ENCODE measurements at regions not wholly inside any gene's neighbourhood (a gene's known extent, or its start where the extent isn't known, plus 50 kb on each side); places are given as distances from the start of the nearest gene placed in this dataset.

GRCh38 chr5:59955241-59955640, 61.7 kb upstream of the PDE4D start:
- Histone ChIP-seq H3K79me2 (ENCODE audit: insufficient read depth, low read length) (no peaks in the 10 kb centered on the region), H3K4me2 (ENCODE audit: low read length) (no peak overlapping the region), H3K36me3 (ENCODE audit: insufficient read depth, low read length) (no peaks in the 10 kb centered on the region), H2AFZ (ENCODE audit: low read depth, low read length) (no peak overlapping the region), H3K9me3 (ENCODE audit: insufficient read depth, low read depth, low read length) (no peaks in the 10 kb centered on the region), H3K27me3 (ENCODE audit: insufficient read depth, low read length) (no peaks in the 10 kb centered on the region), H4K20me1 (ENCODE audit: insufficient read depth, low read length) (no peaks in the 10 kb centered on the region), H3K27ac (ENCODE audit: low read depth, low read length) (no peak overlapping the region), H3K4me3 (ENCODE audit: insufficient read depth, low read depth, low read length) (no peak overlapping the region), H3K9ac (ENCODE audit: low read length) (no peak overlapping the region), H3K4me1 (ENCODE audit: insufficient read depth, low read length) (no peaks in the 10 kb centered on the region)
- Mint-ChIP-seq H3K36me3 (ENCODE audit: low read depth, unreplicated experiment) (no peaks in the 10 kb centered on the region), H3K9me3 (ENCODE audit: unreplicated experiment) (no peaks in the 10 kb centered on the region), H3K27me3 (ENCODE audit: low read depth, unreplicated experiment) (no peaks in the 10 kb centered on the region), H3K27ac (ENCODE audit: unreplicated experiment) (no peak overlapping the region), H3K4me3 (ENCODE audit: unreplicated experiment) (no peak overlapping the region), H3K4me1 (ENCODE audit: low read depth, unreplicated experiment) (no peaks in the 10 kb centered on the region)
- TF ChIP-seq EZH2 (IDR thresholded peaks at IDR 0.05; ENCODE audit: insufficient read depth, low read length) (no peak), CTCF (IDR thresholded peaks at IDR 0.05; ENCODE audit: insufficient read depth, low read depth, low read length) (no peak)
- DNase-seq (ENCODE audit: low read depth) (no peak), FAIRE-seq (no peak)

- no peak overlapping the region for H3K27ac ChIP-seq (ENCODE audit: low read depth, low read length)
- TF ChIP-seq CTCF (IDR thresholded peaks at IDR 0.05; ENCODE audit: insufficient read depth, low read depth, low read length) (no peak), EZH2 (IDR thresholded peaks at IDR 0.05; ENCODE audit: insufficient read depth, low read length) (no peak)
- Mint-ChIP-seq H3K4me3 (ENCODE audit: unreplicated experiment) (no peak overlapping the region), H3K36me3 (ENCODE audit: low read depth, unreplicated experiment) (no peaks in the 10 kb centered on the region), H3K4me1 (ENCODE audit: low read depth, unreplicated experiment) (peaks cover 2% of the 10 kb centered on the region), H3K27ac (ENCODE audit: unreplicated experiment) (no peak overlapping the region), H3K9me3 (ENCODE audit: unreplicated experiment) (no peaks in the 10 kb centered on the region), H3K27me3 (ENCODE audit: low read depth, unreplicated experiment) (no peaks in the 10 kb centered on the region)
- no peak overlapping the region for H3K4me2 ChIP-seq (ENCODE audit: low read length)
- H3K79me2 ChIP-seq (ENCODE audit: insufficient read depth, low read length), result no peaks in the 10 kb centered on the region
- no peaks in the 10 kb centered on the region for H3K9me3 ChIP-seq (ENCODE audit: insufficient read depth, low read depth, low read length)
- no peaks in the 10 kb centered on the region for H3K27me3 ChIP-seq (ENCODE audit: insufficient read depth, low read length)
- H3K4me1 ChIP-seq (ENCODE audit: insufficient read depth, low read length), result no peaks in the 10 kb centered on the region
- DNase-seq (ENCODE audit: low read depth) (no peak), FAIRE-seq (no peak)
- H3K4me3 ChIP-seq (ENCODE audit: insufficient read depth, low read depth, low read length), result no peak overlapping the region
- no peaks in the 10 kb centered on the region for H3K36me3 ChIP-seq (ENCODE audit: insufficient read depth, low read length)
- H4K20me1 ChIP-seq (ENCODE audit: insufficient read depth, low read length), result no peaks in the 10 kb centered on the region
- H3K9ac ChIP-seq (ENCODE audit: low read length), result no peak overlapping the region
- H2AFZ ChIP-seq (ENCODE audit: low read depth, low read length), result no peak overlapping the region
These were observed 50.1 kb upstream of the PDE4D start for GRCh38 chr5:59943452-59944113.
